Transverse colon (tissue), 4 donors: ENCODE measurements at regions not wholly inside any gene's neighbourhood (a gene's known extent, or its start where the extent isn't known, plus 50 kb on each side); places are given as distances from the start of the nearest gene placed in this dataset.

Experiments
- CTCF ChIP-seq, 5 experiments: fragments of 200-600 bp in 3 of 5; fragments of 450-650 bp in 2 of 5; sonication (generic) in 3 of 5; IDR thresholded peaks; 1 replicate in 2 of 5; 2 replicates in 3 of 5; pipeline ENCODE4 v1.5.1; 2016 to 2017; ENCODE audit warnings: antibody characterized with exemption in 5 of 5, inconsistent platforms in 3 of 5, mild to moderate bottlenecking in 2 of 5, moderate library complexity in 1 of 5
- EP300 ChIP-seq: sonication (generic); formaldehyde crosslinking; IDR thresholded peaks from one replicate; pipeline ENCODE4 v1.6.1; 2017; ENCODE audit warnings: antibody characterized with exemption, low read depth
- POLR2A ChIP-seq: fragments of 450-650 bp; IDR thresholded peaks from one replicate; pipeline ENCODE4 v1.6.1; 2016; ENCODE audit warnings: antibody characterized with exemption, mild to moderate bottlenecking, moderate library complexity
- POLR2AphosphoS5 ChIP-seq, 3 donors: sonication (generic); formaldehyde crosslinking; IDR thresholded peaks; one replicate each; pipeline ENCODE4 v1.6.1; 2016; ENCODE audit warnings: antibody characterized with exemption in 3 of 3

DNA sequence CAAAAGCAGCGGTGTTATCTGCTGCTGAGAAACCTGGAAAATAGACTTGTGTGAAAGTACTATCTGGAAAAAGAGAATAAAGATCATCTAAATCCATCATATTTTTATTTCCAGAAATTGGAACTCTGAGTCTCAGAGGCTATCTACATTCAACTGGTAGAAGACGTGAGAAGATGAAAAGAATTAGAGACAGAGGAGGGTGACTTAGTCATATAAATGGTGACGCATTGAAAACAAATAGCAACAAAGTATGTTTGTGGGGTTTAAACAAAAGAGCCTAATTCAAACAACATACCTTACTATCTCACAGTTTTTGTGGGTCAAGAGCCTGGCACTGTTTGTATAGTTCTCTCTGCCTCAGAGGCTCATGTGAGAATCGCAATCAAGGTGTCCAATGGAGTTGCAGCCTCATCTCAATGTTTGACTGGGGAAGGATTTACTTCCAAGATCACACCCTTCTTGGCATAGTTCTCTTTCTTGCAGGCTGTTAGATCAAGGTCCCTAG, 757.1 kb upstream of the SLC35B3 start:
- TF ChIP-seq CTCF (IDR thresholded peaks at IDR 0.05) (no peak), POLR2A (no peak), POLR2AphosphoS5 (IDR thresholded peaks at IDR 0.05) (no peak), EP300 (no peak)
